CD14-positive monocyte (primary cell): ENCODE measurements at regions not wholly inside any gene's neighbourhood (a gene's known extent, or its start where the extent isn't known, plus 50 kb on each side); places are given as distances from the start of the nearest gene placed in this dataset.

Source experiments
- DNase-seq, 3 donors: peaks; one replicate each; pipeline ENCODE4 v3.0.0-alpha.2; 2011 to 2022
- H2AFZ ChIP-seq: 2 replicates; pipeline ENCODE4 v1.6.0; 2012; ENCODE audit warnings: mild to moderate bottlenecking, low read depth, low read length, inconsistent platforms; ENCODE audit not compliant: insufficient read depth, poor library complexity, severe bottlenecking
- H3K27ac ChIP-seq, 2 donors: 1 replicate in 1 of 2; 2 replicates in 1 of 2; pipeline ENCODE4 v1.5.1; 2012 to 2013; ENCODE audit warnings: low read length in 2 of 2, control low read depth in 1 of 2, inconsistent platforms in 1 of 2, low read depth in 1 of 2, mild to moderate bottlenecking in 1 of 2
- H3K27me3 ChIP-seq, 2 donors: one replicate each; pipeline versions ENCODE4 v1.6.0 to v1.6.1; 2011 to 2013; ENCODE audit warnings: low read length in 2 of 2; ENCODE audit not compliant: control insufficient read depth in 2 of 2, insufficient read depth in 2 of 2
- H3K36me3 ChIP-seq, 2 donors: replicated peaks in 1 of 2; 1 replicate in 1 of 2; 2 replicates in 1 of 2; pipeline versions ENCODE4 v1.5.1 to v1.6.1; 2012 to 2013; ENCODE audit warnings: low read length in 2 of 2, control low read depth in 1 of 2, inconsistent platforms in 1 of 2, mild to moderate bottlenecking in 1 of 2; ENCODE audit not compliant: insufficient read depth in 2 of 2, control insufficient read depth in 1 of 2
- H3K4me1 ChIP-seq, 2 donors: 1 replicate in 1 of 2; 2 replicates in 1 of 2; pipeline versions ENCODE4 v1.5.1 to v1.6.1; 2012 to 2013; ENCODE audit warnings: low read length in 2 of 2, control low read depth in 1 of 2, inconsistent platforms in 1 of 2, mild to moderate bottlenecking in 1 of 2, moderate library complexity in 1 of 2; ENCODE audit not compliant: insufficient read depth in 2 of 2, control insufficient read depth in 1 of 2
- H3K4me2 ChIP-seq: replicated peaks from 2 replicates; pipeline ENCODE3; 2012; ENCODE audit warnings: low read length, moderate library complexity, mild to moderate bottlenecking; ENCODE audit not compliant: poor library complexity, severe bottlenecking; ENCODE audit errors: extremely low read depth
- H3K4me3 ChIP-seq, 3 experiments: fragments of 200-600 bp in 1 of 3; sonication (generic) in 1 of 3; replicated peaks in 1 of 3; 1 replicate in 2 of 3; 2 replicates in 1 of 3; pipeline ENCODE4 v1.5.1; 2011 to 2013; ENCODE audit warnings: low read length in 3 of 3, mild to moderate bottlenecking in 3 of 3, control low read depth in 2 of 3, low read depth in 2 of 3, inconsistent platforms in 1 of 3, moderate library complexity in 1 of 3
- H3K79me2 ChIP-seq: 2 replicates; pipeline ENCODE4 v1.6.0; 2012; ENCODE audit warnings: mild to moderate bottlenecking, control low read depth, inconsistent platforms, low read length, moderate library complexity; ENCODE audit not compliant: insufficient read depth
- H3K9ac ChIP-seq: 2 replicates; pipeline ENCODE4 v1.6.0; 2017; ENCODE audit warnings: low read length, mild to moderate bottlenecking; ENCODE audit not compliant: insufficient read depth, poor library complexity, severe bottlenecking
- H3K9me3 ChIP-seq, 2 donors: replicated peaks in 1 of 2; 1 replicate in 1 of 2; 2 replicates in 1 of 2; pipeline versions ENCODE4 v1.5.1 to v1.6.1; 2012 to 2013; ENCODE audit warnings: low read length in 2 of 2, control low read depth in 1 of 2; ENCODE audit not compliant: control insufficient read depth in 1 of 2, insufficient read depth in 1 of 2
- H4K20me1 ChIP-seq: 2 replicates; pipeline ENCODE4 v1.6.0; 2012; ENCODE audit warnings: mild to moderate bottlenecking, low read length, control low read depth, moderate library complexity; ENCODE audit not compliant: insufficient read depth
- H3K27ac Mint-ChIP-seq, 7 donors: one replicate each; pipeline ENCODE4 v1.8.0; 2020; ENCODE audit warnings: mild to moderate bottlenecking in 7 of 7, mixed read lengths in 7 of 7, moderate library complexity in 6 of 7, inconsistent platforms in 2 of 7
- H3K27me3 Mint-ChIP-seq, 3 donors: one replicate each; pipeline ENCODE4 v1.8.0; 2021 to 2022; ENCODE audit warnings: low read depth in 3 of 3, mild to moderate bottlenecking in 3 of 3, mixed read lengths in 3 of 3, moderate library complexity in 3 of 3, inconsistent platforms in 1 of 3
- H3K36me3 Mint-ChIP-seq, 2 donors: one replicate each; pipeline ENCODE4 v1.8.0; 2020; ENCODE audit warnings: mixed read lengths in 2 of 2, inconsistent platforms in 1 of 2, mild to moderate bottlenecking in 1 of 2
- H3K4me1 Mint-ChIP-seq: one replicate; pipeline ENCODE4 v1.8.0; 2020; ENCODE audit warnings: mild to moderate bottlenecking, mixed read lengths
- H3K4me3 Mint-ChIP-seq, 2 donors: one replicate each; pipeline ENCODE4 v1.8.0; 2020; ENCODE audit warnings: mild to moderate bottlenecking in 2 of 2, mixed read lengths in 2 of 2, moderate library complexity in 1 of 2
- H3K9me3 Mint-ChIP-seq, 7 donors: one replicate each; pipeline ENCODE4 v1.8.0; 2020 to 2022; ENCODE audit warnings: mixed read lengths in 7 of 7, mild to moderate bottlenecking in 6 of 7, moderate library complexity in 6 of 7, inconsistent platforms in 2 of 7
- CTCF ChIP-seq: fragments of 200-600 bp; IDR thresholded peaks from one replicate; pipeline ENCODE4 v1.8.0; 2022; ENCODE audit warnings: antibody characterized with exemption, mild to moderate bottlenecking
- WGBS: methylation state at CpG from one replicate; pipeline ENCODE4 v1.1.5; 2013; ENCODE audit warnings: missing lambda C conversion rate; ENCODE audit not compliant: insufficient coverage; 5-methylcytosine and 5-hydroxymethylcytosine counted together
- intact Hi-C, 2 donors: fragments of 100-400 bp; cut with micrococcal nuclease; formaldehyde crosslinking; loops; one replicate each; pipeline versions ENCODE4 v1.15.0 to v1.15.1; 2023

- Histone ChIP-seq H4K20me1 (no peaks in the 10 kb centered on the region), H3K4me2 (no peak overlapping the region)
- H3K27me3 Mint-ChIP-seq = peaks cover 2 to 6% (median 4%) of the 10 kb centered on the region in 3 donors
These were observed 243.1 kb upstream of the RFX3 start for GRCh38 chr9:3768712-3769457.

GRCh38 chr9:3768286-3768685, 242.5 kb upstream of the RFX3 start:
- H3K9ac ChIP-seq = no peak overlapping the region
- H3K27ac ChIP-seq = no peak overlapping the region
- H3K9me3 ChIP-seq = no peaks in the 10 kb centered on the region
- Mint-ChIP-seq H3K4me1 (peaks cover 4% of the 10 kb centered on the region), H3K9me3 (peaks cover 0 to 3% (median 0%) of the 10 kb centered on the region in 7 donors), H3K36me3 (no peaks in the 10 kb centered on the region), H3K27me3 (peaks cover 3 to 6% (median 4%) of the 10 kb centered on the region in 3 donors), H3K27ac (no peak overlapping the region), H3K4me3 (no peak overlapping the region)
- H3K79me2 ChIP-seq = no peaks in the 10 kb centered on the region
- no peak overlapping the region for H2AFZ ChIP-seq
- H3K4me2 ChIP-seq = no peak overlapping the region
- no peaks in the 10 kb centered on the region for H3K4me1 ChIP-seq
- H3K27me3 ChIP-seq = no peaks in the 10 kb centered on the region
- WGBS = no CpG with 5 or more reads among the region's 5 CpGs
- no peak overlapping the region for H3K4me3 ChIP-seq
- TF ChIP-seq CTCF = no peak
- intact Hi-C loops = no loop called here
- DNase-seq = no peak
- H3K36me3 ChIP-seq = no peaks in the 10 kb centered on the region
- no peaks in the 10 kb centered on the region for H4K20me1 ChIP-seq

More at GRCh38 chr9:3768712-3769457, 243.1 kb upstream of the RFX3 start:
- Mint-ChIP-seq H3K27ac (no peak overlapping the region), H3K36me3 (no peaks in the 10 kb centered on the region), H3K4me1 (peaks cover 4% of the 10 kb centered on the region), H3K9me3 (peaks cover 0 to 3% (median 0%) of the 10 kb centered on the region in 7 donors), H3K4me3 (no peak overlapping the region)
- no peak for TF ChIP-seq CTCF
- no peak overlapping the region for H3K27ac ChIP-seq
- H3K4me3 ChIP-seq = no peak overlapping the region
- no peak overlapping the region for H2AFZ ChIP-seq
- H3K27me3 ChIP-seq = no peaks in the 10 kb centered on the region
- no peak overlapping the region for H3K9ac ChIP-seq
- H3K36me3 ChIP-seq = no peaks in the 10 kb centered on the region
- no peaks in the 10 kb centered on the region for H3K4me1 ChIP-seq
- no peak for DNase-seq
- no CpG with 5 or more reads among the region's 5 CpGs for WGBS
- no peaks in the 10 kb centered on the region for H3K79me2 ChIP-seq
- H3K9me3 ChIP-seq = no peaks in the 10 kb centered on the region
- intact Hi-C loops = no loop called here
